NCI-H187 treated with DMSO at 0.1 percent for 48 hours (cell line): ENCODE measurements at regions not wholly inside any gene's neighbourhood (a gene's known extent, or its start where the extent isn't known, plus 50 kb on each side); places are given as distances from the start of the nearest gene placed in this dataset.
"Not testable (repeated sequence)": the region's sequence is repeated elsewhere in the genome, so short reads cannot be mapped to it uniquely, and the experiment has no call there.

ENCODE experiments used
- DNase-seq: peaks from one replicate; lab custom pipeline; 2025; lab: John Stamatoyannopoulos, UW

DNA sequence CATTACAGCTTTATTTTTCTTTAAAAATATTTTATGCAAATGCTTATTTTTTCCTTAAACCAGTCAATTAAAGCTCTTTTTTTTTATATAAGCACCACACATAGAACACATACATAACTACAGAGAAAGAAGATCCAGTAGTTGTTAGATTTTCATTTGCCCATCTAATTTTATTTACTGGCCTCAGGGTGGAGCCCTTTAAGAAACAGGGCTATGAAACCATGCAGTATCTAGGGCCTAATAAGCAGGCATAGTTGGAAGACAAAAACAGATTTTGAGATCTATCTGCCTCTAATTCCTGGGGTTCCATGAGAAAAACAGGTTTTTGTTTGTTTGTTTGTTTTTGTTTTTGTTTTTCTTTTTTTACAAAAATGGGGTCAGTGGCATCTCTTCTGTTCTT is 120.6 kb downstream of the BCHE start:
- DNase-seq, result no peak

DNA sequence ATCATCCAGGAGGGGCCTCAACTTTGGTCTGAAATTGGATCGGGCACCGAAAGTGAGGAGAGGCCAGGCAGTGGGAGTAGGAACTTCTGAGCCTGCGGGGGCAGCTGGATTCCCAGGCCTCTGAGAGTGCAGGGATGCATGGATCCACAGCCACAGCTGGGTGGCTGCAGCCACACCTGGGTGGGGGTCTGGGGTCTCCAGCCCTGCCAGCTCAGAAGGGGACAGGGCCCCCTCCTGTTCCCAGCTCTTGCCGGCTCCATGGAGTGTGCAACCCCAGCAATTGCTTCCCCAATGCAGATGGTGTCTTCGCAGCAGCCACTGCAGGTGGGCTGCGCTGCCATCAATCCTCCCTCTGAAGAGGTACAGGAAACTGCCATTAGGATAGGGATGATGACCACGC is 123.7 kb downstream of the BCHE start:
- DNase-seq, result no peak

DNA sequence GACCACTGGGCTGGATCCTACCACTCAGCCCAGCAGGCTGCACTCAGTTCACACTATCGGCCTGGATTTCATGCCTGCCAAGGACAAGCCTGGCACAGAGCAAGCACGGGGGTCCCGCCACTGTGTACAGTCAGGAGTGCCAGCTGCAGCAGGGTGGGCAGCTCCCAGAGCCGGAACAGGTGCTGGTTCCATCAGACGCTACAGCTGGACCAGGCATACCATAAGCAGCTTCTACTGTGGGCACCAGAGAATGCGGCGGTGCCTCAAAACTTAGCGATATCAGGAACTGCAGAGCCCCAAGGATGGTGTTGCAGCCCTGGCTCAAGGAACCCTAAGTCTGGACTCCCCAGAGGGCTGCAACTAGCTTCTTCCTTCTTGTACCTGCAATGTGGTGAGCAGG is 124.8 kb downstream of the BCHE start:
- no peak for DNase-seq

DNA sequence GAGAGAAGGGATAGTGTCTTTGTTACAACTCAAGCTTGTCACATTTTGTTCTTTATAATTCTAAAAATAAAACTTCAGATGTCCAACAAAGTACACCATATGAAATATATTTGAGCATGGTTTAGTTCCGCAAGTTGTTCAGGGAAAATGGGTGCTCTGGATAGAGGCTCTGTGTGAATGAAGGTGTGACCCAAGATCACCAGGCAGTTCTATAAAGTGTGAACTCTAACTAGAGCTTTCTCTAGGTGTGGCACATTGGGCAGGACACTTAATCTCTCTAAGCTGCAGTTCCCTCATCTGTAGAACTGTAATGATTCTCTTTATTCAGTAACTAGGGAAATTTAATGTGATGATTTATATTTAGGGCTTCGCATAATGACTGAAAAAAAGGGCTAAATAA is 139.3 kb downstream of the BCHE start:
- no peak for DNase-seq

DNA sequence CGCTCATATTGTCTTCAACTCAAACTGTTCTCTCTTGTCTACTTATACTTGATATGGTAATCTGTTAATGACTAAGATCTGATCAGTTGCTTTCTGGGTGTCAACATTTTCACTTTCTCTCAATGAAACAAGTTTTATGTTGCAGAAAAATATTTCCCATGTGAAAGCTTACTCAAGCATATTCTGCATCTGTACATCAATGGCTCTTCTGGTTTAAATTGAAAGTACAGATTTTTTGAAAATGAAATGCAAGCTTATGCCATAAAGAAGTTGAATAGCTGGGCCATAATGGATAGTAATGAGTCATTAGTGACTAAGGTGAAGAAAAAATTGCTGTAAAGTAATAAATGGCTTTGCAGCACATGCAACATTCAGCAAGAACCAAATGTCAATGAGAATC is 140.7 kb downstream of the BCHE start:
- DNase-seq, result no peak

DNA sequence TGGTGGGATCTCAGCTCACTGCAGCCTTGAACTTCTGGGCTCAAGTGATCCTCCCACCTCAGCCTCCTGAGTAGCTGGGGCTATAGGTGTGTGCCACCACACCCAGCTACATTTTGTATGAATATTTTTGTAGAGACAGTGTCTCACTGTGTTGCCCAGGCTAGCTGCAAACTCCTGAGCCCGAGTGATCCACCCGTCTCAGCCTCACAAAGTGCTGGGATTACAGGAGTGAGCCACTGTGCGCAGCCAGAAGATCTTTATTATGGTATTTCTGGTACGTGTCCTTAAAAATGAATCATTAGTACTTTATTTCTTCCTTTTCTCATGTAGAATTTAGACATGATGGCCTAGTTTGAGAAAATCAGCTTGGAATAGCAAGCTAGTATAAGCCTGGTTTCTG is 153.3 kb downstream of the BCHE start:
- no peak for DNase-seq

DNA sequence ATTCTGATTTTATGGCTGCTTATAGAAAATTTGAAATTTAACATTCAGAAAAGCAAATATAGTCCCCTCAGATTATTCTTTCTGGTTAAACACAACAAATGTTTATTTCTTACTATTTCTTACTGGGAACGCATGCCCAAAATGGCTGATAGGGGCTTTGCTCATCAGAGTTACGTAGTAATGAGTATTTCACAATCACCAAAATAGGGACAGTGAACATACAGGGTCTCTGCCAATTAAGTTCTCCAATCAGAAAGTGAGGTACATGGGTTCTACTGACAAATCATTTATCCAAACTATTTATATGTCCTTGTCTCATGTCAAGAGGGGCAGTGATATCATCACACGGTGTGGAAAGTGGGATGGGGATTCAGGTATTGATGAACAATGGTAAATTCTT is 154.5 kb downstream of the BCHE start:
- no peak for DNase-seq

DNA sequence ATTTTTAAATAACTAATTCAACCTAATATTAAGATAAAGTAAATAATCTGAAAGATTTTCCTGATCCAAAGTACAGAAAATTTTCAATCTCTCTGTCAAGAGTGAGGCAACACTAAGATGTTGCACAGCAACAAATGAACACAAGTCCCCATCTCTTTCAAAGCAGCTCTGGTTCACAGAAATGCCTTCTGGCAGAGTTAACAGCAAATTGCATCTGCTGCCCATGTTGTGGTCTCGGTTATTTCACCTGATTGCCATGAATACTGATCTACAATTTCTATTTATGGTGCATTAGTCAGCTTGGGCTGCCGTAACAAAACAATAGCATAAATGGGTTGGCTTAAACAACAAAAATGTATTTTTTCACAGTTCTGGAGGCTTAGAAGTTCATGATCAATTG is 167.3 kb downstream of the BCHE start:
- no peak for DNase-seq

DNA sequence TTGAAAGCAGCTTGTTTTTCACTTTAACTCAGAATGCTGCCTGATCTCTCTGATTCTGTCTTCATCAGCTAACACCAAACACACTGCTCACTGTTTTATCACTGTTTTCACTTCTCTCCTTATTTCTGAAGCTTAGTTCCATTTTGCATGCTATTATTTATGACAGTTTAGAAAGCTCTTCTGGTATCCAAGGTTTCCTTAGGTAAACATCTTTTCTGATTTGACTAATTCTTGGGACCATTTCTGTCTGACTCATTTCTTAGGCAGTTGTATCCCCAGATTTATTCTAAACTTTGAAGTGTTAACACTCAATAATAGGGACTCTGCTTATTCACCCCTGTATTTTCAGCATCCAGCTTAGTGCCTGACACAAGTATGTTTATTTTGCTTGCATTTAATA is 167.7 kb downstream of the BCHE start:
- no peak for DNase-seq

DNA sequence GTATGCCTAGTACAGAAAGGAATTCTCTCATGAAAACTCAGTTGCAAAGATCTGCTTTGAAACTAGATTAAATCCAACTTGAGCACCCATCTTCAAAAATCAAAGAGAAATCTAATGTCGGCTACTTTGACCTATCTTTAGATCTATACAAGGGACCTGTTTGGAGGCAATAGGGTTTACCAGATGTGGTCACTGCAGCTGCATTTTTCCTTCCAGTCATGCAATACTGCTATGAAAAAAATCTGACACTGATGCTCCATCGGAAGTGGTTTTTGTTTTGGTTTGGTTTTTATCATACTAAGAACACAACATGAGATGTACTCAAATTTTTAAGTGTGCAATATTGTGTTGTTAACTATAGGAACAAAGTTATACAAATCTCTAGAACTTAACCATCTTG is 169.5 kb downstream of the BCHE start:
- no peak for DNase-seq

DNA sequence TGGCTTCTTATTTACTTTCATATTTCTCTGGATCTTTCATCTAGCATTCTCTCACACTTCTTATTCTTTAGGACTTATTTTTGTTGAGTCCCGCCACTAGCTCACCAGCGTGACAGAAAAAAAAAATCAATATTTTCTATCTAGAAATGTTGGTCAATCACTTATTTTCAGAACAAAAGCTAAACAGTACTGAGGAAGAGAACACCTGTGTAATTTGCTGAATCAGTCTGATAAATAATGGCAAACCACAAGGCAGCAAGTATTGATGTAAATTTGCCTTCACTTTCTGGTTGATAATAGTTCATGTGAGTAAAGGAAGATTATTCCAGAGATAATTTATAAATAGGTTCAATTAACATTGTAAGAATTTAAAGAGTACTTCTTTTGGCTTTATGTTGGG is 179.2 kb downstream of the BCHE start:
- DNase-seq, result no peak

DNA sequence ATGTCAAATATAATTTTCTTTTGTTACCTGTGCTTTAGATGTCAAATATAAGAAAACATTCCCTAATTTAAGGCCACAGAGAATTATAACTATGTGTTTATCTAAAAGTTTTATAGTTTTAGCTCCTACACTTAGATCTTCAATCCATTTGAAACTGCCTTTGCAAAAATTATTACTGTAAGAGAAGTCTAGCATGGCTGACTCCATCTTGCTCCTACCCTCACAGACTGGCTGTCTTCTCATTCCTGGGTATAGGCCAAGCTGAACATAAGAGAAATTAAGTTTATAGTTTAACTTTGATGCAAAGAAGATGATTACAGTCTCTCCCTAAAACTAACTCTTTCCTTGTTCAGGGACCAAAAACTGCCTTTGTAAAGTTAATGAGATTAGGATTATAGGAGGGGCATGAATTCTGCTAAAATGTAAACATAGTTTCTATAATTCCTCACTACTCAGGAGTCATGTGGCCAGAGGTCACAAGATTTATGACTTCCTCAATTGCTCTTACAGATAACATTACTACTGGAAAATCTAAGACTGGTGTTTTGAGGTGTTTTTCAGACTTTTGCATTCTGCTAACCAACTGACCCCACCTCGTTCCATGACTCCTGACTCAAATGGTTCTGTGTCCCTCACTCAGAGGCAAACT is 184.0 kb downstream of the BCHE start:
- no peak for DNase-seq

DNA sequence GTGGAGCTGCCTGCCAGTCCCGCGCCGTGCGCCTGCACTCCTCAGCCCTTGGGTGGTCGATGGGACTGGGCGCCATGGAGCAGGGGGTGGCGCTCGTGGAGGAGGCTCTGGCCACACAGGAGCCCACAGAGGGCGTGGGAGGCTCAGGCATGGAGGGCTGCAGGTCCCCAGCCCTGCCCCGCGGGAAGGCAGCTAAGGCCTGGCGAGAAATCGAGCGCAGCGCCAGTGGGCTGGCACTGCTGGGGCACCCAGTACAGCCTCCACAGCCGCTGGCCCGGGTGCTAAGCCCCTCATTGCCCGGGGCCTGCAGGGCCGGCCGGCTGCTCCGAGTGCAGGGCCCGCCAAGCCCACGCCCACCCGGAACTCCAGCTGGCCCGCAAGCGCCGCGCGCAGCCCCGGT is 187.9 kb downstream of the BCHE start:
- not testable (repeated sequence) for DNase-seq

DNA sequence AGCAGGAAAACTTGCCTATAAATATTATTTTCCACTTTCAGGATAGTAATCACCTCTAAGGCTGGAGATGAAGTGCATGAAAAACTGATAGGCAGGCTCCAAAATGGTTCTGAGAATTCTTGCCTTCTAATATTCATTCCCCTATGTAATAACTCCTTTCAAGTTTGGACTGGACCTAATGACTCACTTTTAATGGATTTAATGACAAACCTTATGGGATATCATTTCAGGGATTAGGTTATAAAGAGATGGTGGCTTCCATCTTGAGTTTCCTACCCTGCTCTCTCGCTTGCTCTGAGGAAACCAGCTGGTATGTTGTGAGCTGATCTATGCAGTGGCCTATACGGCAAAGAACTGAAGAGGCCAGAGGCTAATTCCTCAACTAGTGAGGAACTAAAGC is 192.0 kb downstream of the BCHE start:
- DNase-seq, result no peak

DNA sequence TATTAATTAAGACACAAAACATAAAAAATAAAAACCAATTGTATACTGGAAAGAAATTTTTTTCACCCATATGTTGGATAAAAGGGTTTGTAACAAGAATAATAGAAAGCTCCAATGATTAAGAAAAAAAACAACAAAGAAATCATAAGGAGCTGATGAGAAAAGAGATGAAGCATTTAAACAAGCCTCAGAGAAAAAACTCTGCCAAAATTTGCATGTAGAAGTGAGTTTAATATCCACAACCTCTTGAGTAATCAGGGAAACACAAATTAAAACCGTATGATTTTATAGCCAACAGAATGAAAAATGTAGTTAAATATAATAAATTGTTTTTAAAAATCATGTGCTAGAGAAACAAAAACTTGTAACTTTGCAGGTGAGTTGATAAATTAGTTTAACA is 192.9 kb downstream of the BCHE start:
- DNase-seq, result no peak

DNA sequence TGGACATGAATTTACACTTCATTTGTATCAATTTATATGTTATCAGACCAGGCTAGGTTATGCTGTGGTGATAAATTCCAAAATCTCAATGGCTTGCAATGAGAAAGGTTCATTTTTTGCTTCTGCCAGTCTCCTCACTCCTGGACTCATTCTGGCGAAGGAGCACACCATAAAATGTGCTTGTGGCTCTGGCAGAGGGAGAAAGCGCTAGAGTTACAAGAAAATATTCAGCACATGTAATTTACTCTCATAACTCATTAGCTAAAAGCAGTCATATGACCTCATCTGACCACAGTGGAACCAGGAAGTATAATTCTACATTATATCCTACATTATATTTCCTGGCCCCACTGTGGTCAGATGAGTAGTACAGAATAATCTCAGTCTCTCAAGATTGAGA is 193.8 kb downstream of the BCHE start:
- DNase-seq, result no peak

DNA sequence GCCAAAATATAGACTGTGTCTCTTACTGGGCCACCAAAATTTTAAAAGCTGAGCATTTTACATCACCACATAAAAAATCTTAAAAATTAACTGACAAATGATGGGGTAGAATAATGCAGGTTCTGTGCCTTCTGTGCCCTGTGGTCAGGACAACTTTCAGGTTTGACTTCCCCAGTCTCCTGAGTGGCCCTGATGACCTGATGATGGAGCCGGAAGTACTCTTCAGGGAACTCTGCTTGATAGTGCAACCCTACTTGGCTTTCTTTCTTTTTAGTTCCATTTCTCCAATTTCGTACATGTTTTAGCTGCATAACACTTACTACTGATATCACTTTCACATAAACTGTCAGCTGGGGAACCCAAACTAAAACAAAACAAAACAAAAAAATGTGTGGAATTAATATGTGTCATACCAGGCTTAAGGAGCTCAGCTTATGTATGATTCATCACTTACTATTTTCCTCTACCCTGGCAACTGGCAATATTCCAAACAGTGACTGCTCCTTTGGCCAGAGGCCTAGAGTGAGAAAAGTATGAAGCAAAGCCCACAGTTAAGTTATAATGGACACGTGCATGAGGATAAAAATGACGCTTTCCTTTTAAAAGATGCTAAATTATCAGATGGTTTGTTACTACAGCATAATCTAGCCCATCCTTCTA is 194.3 kb downstream of the BCHE start:
- DNase-seq, result no peak

DNA sequence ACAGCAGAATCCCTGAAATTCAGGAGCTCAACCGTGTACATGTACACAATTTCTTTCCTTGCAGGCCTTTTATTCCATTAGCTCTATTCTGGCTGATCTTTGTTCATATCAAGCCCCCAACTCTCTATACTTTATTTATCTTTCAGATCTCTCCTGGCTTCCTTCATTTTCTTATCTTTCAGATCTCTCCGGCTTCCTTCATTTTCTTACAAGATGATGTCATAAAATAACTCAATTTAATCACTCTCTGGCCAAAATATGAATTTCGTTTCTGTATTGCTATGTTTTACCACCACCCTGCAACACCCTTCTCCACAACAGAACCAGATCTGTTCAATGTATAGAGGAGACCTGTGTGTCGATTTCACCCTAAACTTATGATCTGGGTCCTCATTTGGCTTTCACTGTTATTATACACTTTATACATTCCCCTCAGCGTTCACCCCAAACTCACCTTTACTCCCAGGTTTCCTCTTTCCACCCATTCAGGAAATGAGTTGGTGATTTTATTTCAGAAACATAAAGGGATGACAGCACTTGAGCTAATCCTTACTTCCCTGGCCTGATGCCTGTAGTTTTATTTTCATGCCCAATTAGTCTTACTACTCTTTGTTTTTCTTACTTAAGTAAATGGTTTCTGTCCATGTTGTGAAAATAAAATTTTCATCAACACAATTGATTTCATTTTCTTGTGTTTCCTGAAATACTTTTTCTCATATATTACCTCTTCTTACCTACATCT is 195.5 kb downstream of the BCHE start:
- no peak for DNase-seq

DNA sequence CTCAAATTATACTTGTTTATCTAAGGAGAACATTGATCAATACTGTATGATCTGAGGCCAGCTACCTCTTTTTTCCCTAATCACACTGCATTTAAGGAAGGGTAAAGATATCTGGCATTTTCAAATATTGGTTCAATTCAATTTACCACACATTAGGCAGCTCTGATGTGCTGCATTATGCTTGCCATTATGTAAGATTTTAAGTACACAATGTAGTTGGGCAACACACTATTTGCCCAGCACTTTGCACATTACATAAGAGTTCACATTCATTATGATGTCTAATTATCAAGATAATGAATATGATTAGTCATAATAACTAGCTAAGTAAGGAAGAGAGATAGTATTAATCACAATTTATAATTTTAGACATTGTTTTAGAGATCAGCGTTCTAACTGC is 196.3 kb downstream of the BCHE start:
- DNase-seq, result no peak

DNA sequence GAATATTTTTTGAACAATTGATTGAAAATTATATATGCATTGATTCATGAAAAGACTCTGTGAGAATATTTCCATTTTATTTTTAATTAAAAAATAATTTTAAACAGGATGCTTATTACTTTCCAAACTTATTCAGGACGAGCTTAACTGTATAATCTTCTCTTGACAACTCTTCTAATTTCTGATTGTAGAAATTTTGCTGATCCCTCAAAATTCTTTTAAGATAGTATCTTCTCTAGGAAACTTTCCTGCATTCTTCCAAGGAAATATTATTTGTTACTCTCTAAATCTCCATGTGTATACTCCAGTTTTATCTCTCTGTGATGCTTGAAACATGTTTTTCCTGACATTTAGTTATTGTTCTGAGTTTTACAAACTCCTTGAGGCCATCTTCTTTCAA is 197.2 kb downstream of the BCHE start:
- DNase-seq, result no peak

DNA sequence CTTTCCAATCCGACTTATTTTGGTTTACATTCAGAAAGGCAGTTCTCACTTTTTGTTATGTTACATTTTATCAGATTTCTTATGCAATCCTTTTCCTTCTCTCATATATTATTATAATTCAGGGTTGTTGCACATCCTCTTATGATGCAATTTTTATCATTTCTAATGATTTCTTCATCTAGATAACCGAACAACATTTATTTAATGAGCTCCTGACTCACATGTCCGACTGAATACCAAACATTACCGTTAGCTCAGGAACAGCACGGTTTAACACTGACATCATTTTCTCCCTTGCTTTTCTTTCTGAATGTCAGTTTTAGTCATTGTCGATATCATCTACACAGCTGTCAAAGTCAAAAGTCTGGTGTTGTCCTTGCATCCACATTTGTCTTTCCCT is 199.2 kb downstream of the BCHE start:
- DNase-seq, result no peak

DNA sequence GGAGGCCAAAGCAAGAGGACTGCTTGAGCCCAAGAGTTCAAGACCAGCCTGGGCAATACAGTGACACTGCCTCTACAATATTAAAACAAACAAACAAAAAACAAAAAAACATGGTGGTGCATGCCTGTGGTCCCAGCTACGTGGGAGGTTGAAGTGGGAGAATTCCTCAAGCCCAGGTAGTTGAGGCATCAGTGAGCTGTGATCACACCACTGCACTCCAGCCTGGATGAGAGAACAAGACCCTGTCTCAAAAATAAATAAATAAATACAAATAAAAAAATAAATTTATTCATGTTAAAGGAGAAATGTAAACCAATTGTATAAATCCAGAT is 200.6 kb downstream of the BCHE start:
- no peak for DNase-seq

DNA sequence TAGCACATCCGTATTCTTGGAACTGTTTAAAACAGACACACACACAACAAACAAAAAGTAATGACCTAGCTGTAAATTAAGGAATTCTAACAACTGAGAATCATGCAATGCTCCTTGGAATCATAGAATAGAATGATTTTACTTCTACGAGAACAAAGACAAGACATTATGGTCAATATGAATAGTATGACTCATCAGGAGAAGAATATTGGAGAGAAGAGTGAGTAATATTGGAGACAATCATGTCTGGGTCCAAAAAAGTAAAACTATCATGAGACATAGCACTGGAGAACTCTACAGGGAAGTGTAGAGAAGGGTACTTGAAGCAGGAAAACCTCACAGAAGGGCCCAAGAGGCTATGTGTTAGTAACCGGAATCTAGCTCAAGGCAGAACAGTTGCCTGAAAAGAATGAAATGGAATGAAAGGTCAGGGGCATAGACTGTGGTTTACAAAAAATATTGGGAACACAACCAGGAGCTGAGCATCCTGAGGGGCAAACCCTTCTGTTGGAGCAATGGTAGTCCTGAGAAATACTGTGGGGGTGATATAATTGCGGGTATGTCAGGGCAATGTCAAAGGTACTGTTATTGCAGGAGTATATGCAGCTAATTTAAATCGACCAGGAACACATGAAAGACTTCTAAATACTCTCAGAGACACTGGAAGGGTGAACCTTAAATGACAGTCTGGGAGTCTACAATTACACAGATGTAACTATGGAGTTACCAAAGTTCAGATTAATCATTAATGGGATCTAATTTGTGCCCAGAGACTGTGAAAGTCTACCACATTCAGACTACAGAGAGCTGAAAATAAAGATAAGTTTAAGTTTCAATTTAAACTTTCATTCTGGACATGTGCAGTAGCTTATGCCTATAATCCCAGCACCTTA is 201.2 kb downstream of the BCHE start:
- DNase-seq, result no peak
